Hematopoietic multipotent progenitor cell treated with erythropoietin and hydrocortisone succinate and interleukin-3 and kit ligand, for 6 days (in vitro differentiated cells): ENCODE measurements at regions not wholly inside any gene's neighbourhood (a gene's known extent, or its start where the extent isn't known, plus 50 kb on each side); places are given as distances from the start of the nearest gene placed in this dataset.
A peak's percentile ranks its signal among the peaks of the same experiment; 100 is the strongest.
"Not testable (repeated sequence)": the region's sequence is repeated elsewhere in the genome, so short reads cannot be mapped to it uniquely, and the experiment has no call there.

Experiments
- DNase-seq: peaks from one replicate; pipeline ENCODE4 v3.0.0-alpha.2; 2015

GRCh38 chr12:9543341-9543740 is 64.4 kb downstream of the KLRB1 start:
- DNase-seq: not testable (repeated sequence)

- DNase-seq: not testable (repeated sequence)
Measured at GRCh38 chr12:9542827-9543226, 64.9 kb downstream of the KLRB1 start.

GRCh38 chr12:9515925-9516324 is 91.8 kb downstream of the KLRB1 start:
- DNase-seq: not testable (repeated sequence)

GRCh38 chr12:9512695-9513094 is 95.0 kb downstream of the KLRB1 start:
- DNase-seq: not testable (repeated sequence)

GRCh38 chr12:9510392-9511011 is 97.2 kb downstream of the KLRB1 start:
- not testable (repeated sequence) for DNase-seq

- DNase-seq: no peak
Measured at GRCh38 chr12:9509464-9510161, 98.1 kb downstream of the KLRB1 start.

- DNase-seq: no peak
Measured at GRCh38 chr12:9506746-9507145, 101.0 kb downstream of the KLRB1 start.

- not testable (repeated sequence) for DNase-seq
Measured at GRCh38 chr12:9503384-9503783, 104.3 kb downstream of the KLRB1 start.

- DNase-seq: not testable (repeated sequence)
Measured at GRCh38 chr12:9502845-9503244, 104.9 kb downstream of the KLRB1 start.

GRCh38 chr12:9493325-9493724 is 114.4 kb downstream of the KLRB1 start:
- DNase-seq: not testable (repeated sequence)

GRCh38 chr12:9481289-9481688 is 126.4 kb downstream of the KLRB1 start:
- DNase-seq: not testable (repeated sequence)

GRCh38 chr12:9474197-9474596 is 133.5 kb downstream of the KLRB1 start:
- peak; percentile 23 for DNase-seq

- not testable (repeated sequence) for DNase-seq
Measured at GRCh38 chr12:9473638-9474037, 134.1 kb downstream of the KLRB1 start.

GRCh38 chr12:9471501-9471900 is 136.2 kb downstream of the KLRB1 start:
- DNase-seq: not testable (repeated sequence)

GRCh38 chr12:9470367-9470766 is 137.3 kb downstream of the KLRB1 start:
- not testable (repeated sequence) for DNase-seq

- not testable (repeated sequence) for DNase-seq
Measured at GRCh38 chr12:9469956-9470355, 137.8 kb downstream of the KLRB1 start.

GRCh38 chr12:9469463-9469862 is 138.3 kb downstream of the KLRB1 start:
- DNase-seq: not testable (repeated sequence)

- peak; percentile 91 for DNase-seq
Measured at GRCh38 chr12:9468998-9469397, 138.7 kb downstream of the KLRB1 start.

GRCh38 chr12:9468144-9468543 is 139.6 kb downstream of the KLRB1 start:
- DNase-seq: peak; percentile 45

GRCh38 chr12:9464408-9464807 is 143.3 kb downstream of the KLRB1 start:
- DNase-seq: no peak

GRCh38 chr12:9455516-9455915 is 152.2 kb downstream of the KLRB1 start:
- peak; percentile 96 for DNase-seq

- DNase-seq: peak; percentile 13
Measured at GRCh38 chr12:9454021-9454420, 153.7 kb downstream of the KLRB1 start.

- peak; percentile 41 for DNase-seq
Measured at GRCh38 chr12:9450127-9450567, 157.6 kb downstream of the KLRB1 start.

GRCh38 chr12:9449657-9450126 is 158.0 kb downstream of the KLRB1 start:
- DNase-seq: peak; percentile 60
